Psoas muscle (tissue), 7 donors: ENCODE measurements at regions not wholly inside any gene's neighbourhood (a gene's known extent, or its start where the extent isn't known, plus 50 kb on each side); places are given as distances from the start of the nearest gene placed in this dataset.

Experiments
- ATAC-seq, 4 donors: fragments of 200-7000 bp; cut with Tn5 transposase; one replicate each; pipeline ENCODE4 v1.9.1; 2020; ENCODE audit warnings: moderate library complexity in 3 of 4, mild to moderate bottlenecking in 2 of 4
- DNase-seq, 2 donors: peaks; one replicate each; pipeline ENCODE4 v3.0.0-alpha.2; 2020
- H3K27ac ChIP-seq: fragments of 200-600 bp; one replicate; pipeline ENCODE4 v1.8.0; 2022
- H3K27me3 ChIP-seq, 3 donors: fragments of 200-600 bp in 1 of 3; one replicate each; pipeline versions ENCODE4 v1.6.1 to v1.8.0; 2013 to 2022; ENCODE audit warnings: low read length in 2 of 3, mild to moderate bottlenecking in 2 of 3, moderate library complexity in 1 of 3; ENCODE audit not compliant: insufficient read depth in 3 of 3
- H3K36me3 ChIP-seq, 2 donors: fragments of 200-600 bp in 1 of 2; one replicate each; pipeline versions ENCODE4 v1.6.1 to v1.8.0; 2013 to 2022; ENCODE audit warnings: low read depth in 1 of 2, mild to moderate bottlenecking in 1 of 2, moderate library complexity in 1 of 2; ENCODE audit not compliant: insufficient read depth in 1 of 2
- H3K4me1 ChIP-seq: fragments of 200-600 bp; one replicate; pipeline ENCODE4 v1.8.0; 2022
- H3K4me3 ChIP-seq: fragments of 200-600 bp; one replicate; pipeline ENCODE4 v1.8.0; 2022; ENCODE audit warnings: mild to moderate bottlenecking
- H3K9me3 ChIP-seq: fragments of 200-600 bp; one replicate; pipeline ENCODE4 v1.8.0; 2022
- CTCF ChIP-seq: fragments of 200-600 bp; IDR thresholded peaks from one replicate; pipeline ENCODE4 v1.8.0; 2022; ENCODE audit warnings: antibody characterized with exemption
- WGBS, 3 donors: extraction: QIAGEN DNeasy Blood & Tissue Kit; methylation state at CpG; one replicate each; pipeline versions ENCODE4 v1.1.6 to v1.1.7; 2013; 5-methylcytosine and 5-hydroxymethylcytosine counted together
- intact Hi-C, 2 donors: fragments of 100-400 bp; cut with DNase I; formaldehyde crosslinking; loops; one replicate each; pipeline versions ENCODE4 v1.11.0 to v1.14.2; 2022
- donor health status: healthy with polysubstance abuse.
- donor health status: DM: no; HTN: no; CAD: no; lungs with moderate emphysema.
- donor health status: Bipolar disorder and iron deficiency.
- donor health status: healthy.
- donor health status: DM: yes; HTN: yes; CAD: no.
- donor health status: DM: no; HTN: no; CAD: no.
- donor health status: DM: yes; HTN: yes; CAD: no.

DNA sequence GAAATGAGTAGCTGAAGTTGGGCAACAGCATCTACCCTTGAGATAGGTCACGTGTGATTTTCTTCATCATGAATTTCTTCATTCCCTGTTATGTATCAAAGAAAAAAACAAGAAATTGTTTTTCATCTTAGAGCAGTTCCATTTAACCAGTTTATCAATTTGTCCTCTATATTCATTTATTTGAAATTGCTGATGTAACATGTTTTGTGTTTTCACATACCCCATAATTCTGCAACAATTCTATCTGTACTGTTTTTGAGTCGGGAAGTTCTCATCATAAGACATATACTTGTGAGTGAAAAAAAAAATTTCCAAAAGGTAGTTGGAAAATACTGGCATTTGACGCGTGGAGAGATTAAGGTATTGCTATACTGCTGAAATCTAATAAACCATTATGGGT is 422.6 kb upstream of the REG3G start:
- no peaks in the 10 kb centered on the region for H3K27me3 ChIP-seq
- TF ChIP-seq CTCF = no peak
- no peaks in the 10 kb centered on the region for H3K36me3 ChIP-seq
- intact Hi-C loops = no loop called here
- H3K4me3 ChIP-seq = no peak overlapping the region
- ATAC-seq (no peak), DNase-seq (no peak)
- H3K9me3 ChIP-seq = no peaks in the 10 kb centered on the region
- no peak overlapping the region for H3K27ac ChIP-seq
- 91 to 97% (median 91%) methylated on average over 4 of the region's 4 CpGs for WGBS, 3 donors
- H3K4me1 ChIP-seq = no peaks in the 10 kb centered on the region

DNA sequence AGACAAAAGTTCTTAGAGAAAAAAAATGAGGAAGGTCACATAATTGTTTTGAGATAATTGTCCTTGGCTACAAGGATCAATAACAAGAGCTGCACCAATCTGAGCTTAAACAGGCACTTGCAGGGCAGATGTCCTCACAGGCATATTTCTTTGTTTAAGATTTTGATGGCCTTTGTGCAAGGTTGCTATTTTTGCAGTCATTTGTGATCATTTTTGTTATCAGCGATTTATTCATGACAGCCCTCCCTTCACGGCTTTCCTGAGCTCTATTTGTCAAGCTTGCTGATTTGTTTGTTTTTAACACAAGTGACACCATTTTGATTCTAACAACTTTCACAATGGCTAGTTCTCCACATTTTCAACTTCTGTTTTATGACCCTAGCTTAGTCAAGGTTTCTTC is 418.6 kb upstream of the REG3G start:
- intact Hi-C loops = no loop called here
- Histone ChIP-seq H3K9me3 (no peaks in the 10 kb centered on the region), H3K27ac (no peak overlapping the region), H3K4me3 (no peak overlapping the region), H3K27me3 (no peaks in the 10 kb centered on the region), H3K4me1 (no peaks in the 10 kb centered on the region), H3K36me3 (no peaks in the 10 kb centered on the region)
- DNase-seq (no peak), ATAC-seq (no peak)
- no peak for TF ChIP-seq CTCF
- 29 to 47% (median 46%) methylated on average over 2 of the region's 2 CpGs for WGBS, 3 donors

DNA sequence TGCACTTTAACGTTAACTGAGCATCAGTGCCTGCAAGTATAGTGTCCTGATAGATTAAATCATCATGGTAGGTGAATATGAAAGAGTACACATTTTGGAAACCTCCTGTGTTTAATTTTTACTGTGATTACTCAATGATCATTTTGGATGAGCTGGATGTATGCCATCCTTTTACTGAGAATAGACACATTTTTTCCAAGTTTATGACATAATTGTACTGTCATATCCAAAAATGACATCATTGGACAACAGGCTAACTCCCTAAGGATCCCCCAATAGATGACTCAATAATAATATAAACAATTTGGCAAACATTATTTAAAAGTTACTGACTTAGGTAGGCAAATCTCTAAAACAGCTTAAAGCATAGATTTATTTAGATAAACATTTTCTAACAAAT is 410.8 kb upstream of the REG3G start:
- H3K4me1 ChIP-seq = no peaks in the 10 kb centered on the region
- 62 to 73% (median 68%) methylated on average over 1 of the region's 1 CpG for WGBS, 3 donors
- no peak for TF ChIP-seq CTCF
- H3K36me3 ChIP-seq = no peaks in the 10 kb centered on the region
- ATAC-seq (no peak), DNase-seq (no peak)
- H3K9me3 ChIP-seq = no peaks in the 10 kb centered on the region
- intact Hi-C loops = no loop called here
- no peak overlapping the region for H3K27ac ChIP-seq
- H3K4me3 ChIP-seq = no peak overlapping the region
- H3K27me3 ChIP-seq = no peaks in the 10 kb centered on the region

DNA sequence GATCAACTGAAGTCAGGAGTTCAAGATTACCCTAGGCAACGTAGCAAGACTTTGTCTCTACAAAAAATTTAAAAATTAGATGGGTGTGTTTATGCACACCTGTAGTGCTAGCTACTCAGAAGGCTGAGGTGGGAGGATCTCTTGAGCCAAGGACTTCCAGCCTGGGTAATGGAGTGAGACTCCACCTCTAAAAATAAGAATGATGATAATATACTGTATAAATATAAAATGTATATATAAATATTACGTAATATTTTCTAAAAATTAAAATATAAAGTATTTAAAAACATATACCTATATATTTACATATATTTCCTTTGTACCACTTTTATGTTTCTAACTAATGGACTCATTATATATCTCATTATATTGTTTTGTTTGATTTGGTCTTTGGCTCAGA is 409.5 kb upstream of the REG3G start:
- WGBS, 3 donors = 73 to 82% (median 77%) methylated on average over 2 of the region's 2 CpGs
- Histone ChIP-seq H3K27ac (no peak overlapping the region), H3K4me3 (no peak overlapping the region), H3K36me3 (no peaks in the 10 kb centered on the region), H3K27me3 (no peaks in the 10 kb centered on the region), H3K4me1 (no peaks in the 10 kb centered on the region), H3K9me3 (no peaks in the 10 kb centered on the region)
- no peak for DNase-seq
- ATAC-seq = no peak
- no peak for TF ChIP-seq CTCF
- intact Hi-C loops = no loop called here

DNA sequence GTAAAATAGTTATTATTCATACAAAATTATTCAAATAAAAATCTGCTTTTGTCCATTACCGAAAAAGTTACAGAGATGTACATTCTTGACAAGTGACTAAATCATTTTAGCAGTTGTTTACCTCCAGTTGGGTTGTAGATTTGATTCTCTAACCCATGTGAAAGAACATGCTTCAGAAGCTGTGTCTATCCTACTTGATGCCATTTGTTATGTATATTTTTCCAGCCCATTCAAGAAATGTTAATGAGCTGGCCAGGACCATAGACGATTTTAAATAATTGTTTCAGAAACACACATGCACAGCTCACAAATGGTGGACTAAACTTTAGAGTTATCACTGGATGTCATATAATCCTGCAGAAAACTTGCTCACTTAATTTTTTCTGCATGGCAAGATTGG is 391.1 kb upstream of the REG3G start:
- DNase-seq = no peak
- H3K9me3 ChIP-seq = no peaks in the 10 kb centered on the region
- no peak for ATAC-seq
- H3K27me3 ChIP-seq = no peaks in the 10 kb centered on the region
- TF ChIP-seq CTCF = no peak
- intact Hi-C loops = no loop called here
- no peaks in the 10 kb centered on the region for H3K36me3 ChIP-seq
- WGBS, 3 donors = 57 to 67% (median 65%) methylated on average over 2 of the region's 2 CpGs
- H3K4me3 ChIP-seq = no peak overlapping the region
- no peak overlapping the region for H3K27ac ChIP-seq
- no peaks in the 10 kb centered on the region for H3K4me1 ChIP-seq
